GM19238 (cell line): ENCODE measurements at regions not wholly inside any gene's neighbourhood (a gene's known extent, or its start where the extent isn't known, plus 50 kb on each side); places are given as distances from the start of the nearest gene placed in this dataset.

Experiments
- DNase-seq: peaks from one replicate; pipeline ENCODE4 v3.0.0; 2011; ENCODE audit warnings: low spot score; ENCODE audit not compliant: insufficient read length

GRCh38 chr10:120279196-120279595 lies 177.8 kb upstream of the PLPP4 start:
- DNase-seq: no peak

DNA sequence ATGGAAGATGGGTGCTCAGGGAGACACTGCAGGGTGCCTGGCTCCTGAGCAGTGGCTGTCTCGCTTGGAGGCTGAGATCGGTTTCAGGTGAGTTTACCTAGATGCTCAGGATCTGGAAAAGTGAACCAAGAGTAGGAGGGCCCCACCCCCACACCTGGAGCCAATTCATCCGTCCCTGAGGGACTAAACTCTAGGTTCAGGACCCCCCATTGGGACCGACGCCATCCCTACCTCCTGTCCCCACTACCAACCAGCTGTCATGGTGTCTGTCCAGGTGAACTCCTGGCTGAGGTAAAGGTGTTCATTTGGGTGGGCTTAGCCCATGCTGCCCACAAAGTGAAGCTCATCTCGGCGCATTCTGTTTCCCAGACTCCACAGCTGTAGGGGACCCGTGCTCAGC lies 174.6 kb upstream of the PLPP4 start:
- DNase-seq: no peak

- DNase-seq: no peak
These were observed 174.1 kb upstream of the PLPP4 start for GRCh38 chr10:120282846-120283492.

- DNase-seq: no peak
These were observed 171.6 kb upstream of the PLPP4 start for GRCh38 chr10:120285408-120285807.

DNA sequence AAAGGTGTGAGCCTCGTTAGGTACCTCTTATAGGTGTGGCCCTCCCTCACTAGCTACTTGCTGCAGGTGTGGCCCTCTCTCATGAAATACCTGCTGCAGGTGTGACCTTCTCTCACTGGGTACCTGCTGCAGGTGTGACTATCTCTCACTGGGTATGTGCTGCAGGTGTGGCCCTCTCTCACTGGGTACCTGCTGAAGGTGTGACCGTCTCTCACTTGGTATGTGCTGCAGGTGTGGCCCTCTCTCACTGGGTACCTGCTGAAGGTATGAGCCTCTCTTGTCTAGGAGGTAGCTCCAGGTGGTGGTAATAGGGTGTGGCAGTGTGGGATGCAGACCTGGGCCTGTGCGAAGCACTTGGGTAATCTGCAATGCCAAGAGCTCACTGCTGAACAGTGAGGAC lies 170.7 kb upstream of the PLPP4 start:
- DNase-seq: no peak

- DNase-seq: no peak
These were observed 156.5 kb upstream of the PLPP4 start for GRCh38 chr10:120300513-120300912.

DNA sequence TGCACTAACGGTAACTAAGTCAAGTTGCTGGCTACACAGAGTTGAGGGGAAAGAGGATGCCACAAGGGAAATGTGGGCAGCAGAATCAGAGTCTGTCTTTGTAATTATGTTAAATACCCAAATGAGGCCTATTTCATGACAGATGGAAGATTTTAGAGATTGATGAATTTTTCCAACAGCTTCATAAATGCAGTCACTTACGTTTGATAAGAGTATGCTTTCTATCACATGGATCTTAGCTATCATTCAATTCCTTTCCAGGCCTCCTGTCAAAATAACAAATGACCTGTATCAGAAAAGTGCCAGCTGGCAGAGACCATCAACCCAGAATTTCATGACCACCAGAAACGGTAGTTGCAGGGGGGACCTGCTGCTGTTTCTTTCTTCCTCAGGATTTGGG lies 148.4 kb upstream of the PLPP4 start:
- DNase-seq: no peak

DNA sequence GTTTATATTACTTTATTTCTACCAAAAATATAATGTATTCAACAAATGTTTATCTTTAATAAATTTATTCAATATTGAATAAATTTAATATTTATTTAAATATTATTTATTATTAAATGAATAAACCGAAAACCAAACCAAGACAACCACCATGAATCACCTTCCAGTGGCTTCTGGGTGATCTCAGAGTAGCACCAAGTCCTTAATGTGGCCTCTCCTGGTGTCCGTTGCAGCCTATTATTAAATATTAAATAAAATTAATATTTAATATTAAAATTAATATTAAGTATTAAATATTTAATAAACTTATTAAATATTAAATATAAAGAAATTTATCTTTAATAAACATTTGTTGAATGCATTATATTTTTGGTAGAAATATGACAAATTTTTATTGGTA lies 143.3 kb upstream of the PLPP4 start:
- DNase-seq: no peak

DNA sequence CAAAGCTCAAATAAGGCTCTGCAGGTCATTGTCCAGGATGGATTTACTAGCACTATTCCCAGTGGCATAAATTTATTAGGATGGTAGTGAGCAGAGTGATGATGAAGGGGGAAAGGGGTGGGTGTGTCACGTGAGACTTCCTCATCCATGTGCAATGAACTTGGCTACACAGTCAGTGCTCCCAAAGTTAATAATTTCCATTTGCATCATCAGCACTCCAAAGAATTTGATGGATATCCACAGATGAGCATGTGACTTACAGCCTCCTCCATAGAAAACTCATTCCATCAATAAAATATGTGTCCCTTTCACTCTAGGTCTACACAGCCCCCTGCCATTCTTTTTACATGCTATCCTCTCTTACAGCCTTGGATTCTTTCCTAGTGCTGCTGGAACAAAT lies 142.6 kb upstream of the PLPP4 start:
- no peak for DNase-seq

DNA sequence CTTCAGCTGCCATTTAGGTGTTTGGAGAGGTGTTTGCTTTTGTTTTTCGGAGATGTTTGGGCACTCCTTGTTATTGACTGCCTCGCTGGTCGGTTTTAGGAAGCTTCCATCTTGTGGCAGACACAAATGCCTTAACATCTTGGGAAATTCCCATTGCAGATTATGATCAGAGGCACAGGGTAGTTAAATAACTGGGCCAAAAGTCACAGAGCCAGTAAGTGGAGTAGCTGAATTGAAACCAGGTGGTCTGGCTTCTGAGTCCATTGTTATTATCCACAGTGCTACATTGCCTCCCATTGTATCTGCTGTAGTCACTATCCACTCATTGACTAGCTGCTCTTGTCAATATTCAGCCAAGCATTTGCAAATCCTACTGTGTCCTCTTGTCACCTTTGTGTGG lies 138.2 kb upstream of the PLPP4 start:
- no peak for DNase-seq

GRCh38 chr10:120327675-120328074 lies 129.4 kb upstream of the PLPP4 start:
- DNase-seq: no peak

DNA sequence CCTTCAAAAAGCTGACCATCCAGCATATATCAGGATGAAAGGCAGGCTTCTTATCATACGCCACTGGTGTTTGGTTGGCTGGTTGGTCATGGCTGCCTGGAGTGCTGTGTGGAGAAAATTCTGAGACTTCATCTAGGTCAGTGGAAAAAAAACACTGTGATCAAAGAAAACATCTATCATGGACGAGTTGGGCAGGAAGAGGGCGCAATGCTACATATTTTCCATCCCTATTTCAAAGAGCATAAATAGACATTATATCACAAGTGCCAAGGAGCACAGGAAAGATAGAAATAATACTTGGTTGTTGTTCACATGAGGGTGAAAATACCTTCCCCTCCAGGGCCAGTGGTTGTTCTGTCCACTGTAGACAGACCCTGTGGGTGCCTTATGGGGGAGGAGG lies 128.4 kb upstream of the PLPP4 start:
- DNase-seq: no peak

DNA sequence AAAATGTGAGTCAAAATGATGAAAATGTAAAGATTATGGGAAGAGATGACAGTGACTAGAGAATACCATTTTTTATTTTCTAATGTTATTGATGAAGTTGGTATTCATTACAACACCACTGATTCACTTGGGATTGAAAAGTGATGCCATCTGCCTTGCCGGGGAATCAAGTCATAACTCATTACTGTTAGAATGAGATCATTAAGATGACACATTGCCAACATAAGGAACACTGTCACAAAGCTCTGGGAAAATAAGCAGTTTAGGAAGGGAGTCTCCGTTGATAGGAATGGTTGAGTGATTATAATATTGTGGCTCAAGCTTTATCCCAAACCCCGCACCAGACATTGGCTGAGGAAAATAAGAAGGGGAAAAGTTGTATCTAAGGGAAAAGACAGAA lies 121.5 kb upstream of the PLPP4 start:
- DNase-seq: no peak

DNA sequence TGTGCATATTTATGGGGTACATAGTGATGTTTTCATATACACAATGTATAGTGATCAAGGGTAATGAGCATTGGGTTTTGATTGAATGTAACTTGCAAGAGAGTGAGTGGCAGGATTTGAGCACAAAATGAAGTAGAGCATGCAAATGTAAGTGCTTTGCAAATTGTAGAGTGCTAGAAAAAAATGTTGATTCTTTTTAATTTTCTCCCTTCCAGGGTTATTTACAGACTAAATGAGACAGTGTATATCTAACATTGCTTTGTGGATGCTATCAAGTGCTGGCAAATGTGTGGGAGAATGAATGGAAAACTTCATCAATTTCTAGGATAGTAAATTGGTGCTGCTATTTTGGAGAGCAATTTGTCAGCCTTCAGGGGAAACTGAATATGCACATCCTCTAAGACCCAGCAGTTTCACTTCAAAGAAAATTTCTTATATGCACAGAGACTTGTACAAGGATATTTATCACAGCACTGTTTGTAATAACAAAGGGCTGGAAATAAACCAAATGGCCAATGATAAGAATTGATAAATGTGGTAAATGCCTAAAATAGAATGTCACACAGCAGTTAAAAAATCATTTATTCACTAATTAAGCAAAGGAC lies 120.6 kb upstream of the PLPP4 start:
- DNase-seq: no peak

DNA sequence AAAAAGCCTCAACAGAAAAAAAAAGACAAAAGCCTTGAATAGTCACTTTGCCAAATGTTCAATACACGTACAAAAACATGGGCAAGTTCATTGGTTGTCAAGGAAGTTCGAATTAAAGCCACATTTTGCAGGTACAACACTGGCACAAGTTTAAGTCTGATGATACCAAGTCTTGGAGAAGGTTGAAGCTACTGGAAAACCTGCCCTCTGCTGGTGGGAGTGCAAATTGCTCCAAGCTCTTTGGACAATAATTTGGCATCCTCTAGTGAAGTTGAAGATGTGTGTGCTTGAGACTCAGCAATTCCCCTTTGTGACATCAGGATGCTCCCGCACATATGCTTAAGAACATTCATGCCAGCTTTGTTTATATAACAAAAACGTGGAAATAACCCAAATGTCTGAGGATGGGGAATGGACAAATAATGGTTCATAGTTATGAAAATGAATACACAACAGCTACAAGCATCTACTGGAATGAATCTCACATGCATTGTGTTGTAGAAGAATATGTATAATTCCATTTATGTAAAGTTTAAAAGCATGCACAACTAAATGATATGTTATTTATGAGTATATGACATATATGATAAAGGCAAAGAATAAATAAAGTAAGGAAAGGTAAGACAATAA lies 120.0 kb upstream of the PLPP4 start:
- DNase-seq: no peak

- DNase-seq: no peak
These were observed 114.8 kb upstream of the PLPP4 start for GRCh38 chr10:120342115-120342714.

GRCh38 chr10:120345186-120345585 lies 111.8 kb upstream of the PLPP4 start:
- no peak for DNase-seq

DNA sequence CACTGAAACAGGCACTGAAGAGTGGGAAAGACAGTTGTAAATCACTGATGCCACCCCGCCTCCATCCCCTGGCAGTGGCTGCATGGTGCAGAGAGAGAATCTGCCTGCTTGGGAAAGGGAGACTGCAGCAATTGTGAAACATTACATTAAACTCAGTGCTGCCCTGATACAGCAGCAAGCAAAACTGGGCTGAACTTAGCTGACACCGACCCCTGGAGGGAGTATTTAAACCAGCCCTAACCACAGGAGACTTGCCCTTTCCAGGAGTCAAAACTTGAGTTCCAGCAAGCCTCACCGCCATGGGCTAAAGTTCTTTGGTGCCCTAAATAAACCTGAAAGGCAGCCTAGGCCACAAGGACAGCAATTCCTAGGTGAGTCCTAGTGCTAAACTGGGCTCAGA lies 109.4 kb upstream of the PLPP4 start:
- DNase-seq: no peak

- no peak for DNase-seq
These were observed 108.0 kb upstream of the PLPP4 start for GRCh38 chr10:120349069-120349468.

GRCh38 chr10:120355425-120355824 lies 101.6 kb upstream of the PLPP4 start:
- no peak for DNase-seq

DNA sequence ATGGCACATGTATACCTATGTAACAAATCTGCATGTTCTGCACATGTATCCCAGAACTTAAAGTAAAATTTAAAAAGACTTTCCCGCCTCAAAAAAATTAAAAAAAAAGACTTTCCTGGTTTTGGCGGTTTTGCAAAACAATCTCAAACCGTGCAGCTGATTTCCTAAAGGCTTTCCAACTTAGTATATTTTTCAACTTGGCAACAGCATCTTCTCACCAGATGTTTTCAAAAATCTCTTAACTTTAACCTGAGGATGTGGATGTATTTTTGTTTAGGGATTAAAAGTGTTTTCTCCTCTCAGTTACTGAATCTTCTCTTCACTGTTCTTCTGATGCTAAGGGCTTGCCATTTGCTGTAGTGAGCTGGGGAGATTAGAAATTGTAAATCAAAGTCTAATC lies 96.5 kb upstream of the PLPP4 start:
- no peak for DNase-seq

DNA sequence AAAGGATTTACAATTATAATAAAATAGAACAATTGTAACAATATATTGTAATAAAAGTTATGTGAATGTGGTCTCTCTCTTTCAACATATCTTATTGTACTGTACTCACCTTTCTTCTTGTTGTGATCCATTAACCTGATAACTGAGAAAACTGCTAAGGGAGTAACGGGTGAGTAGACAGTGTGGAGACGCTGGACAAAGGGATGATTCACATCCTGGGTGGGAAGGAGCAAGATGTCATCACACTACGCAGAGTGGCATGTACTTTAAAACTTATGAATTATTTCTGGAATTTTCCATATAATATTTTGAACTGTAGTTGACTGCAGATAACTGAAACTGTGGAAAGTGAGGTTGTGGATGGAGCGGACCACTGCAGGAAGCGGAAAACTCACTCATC lies 91.2 kb upstream of the PLPP4 start:
- DNase-seq: no peak

- no peak for DNase-seq
These were observed 89.7 kb upstream of the PLPP4 start for GRCh38 chr10:120367341-120367740.
